GM21786 (cell line): ENCODE measurements at regions not wholly inside any gene's neighbourhood (a gene's known extent, or its start where the extent isn't known, plus 50 kb on each side); places are given as distances from the start of the nearest gene placed in this dataset.

Experiments used
- ATAC-seq: cut with Tn5 transposase; IDR thresholded peaks from one replicate; pipeline ENCODE4 v1.9.1; 2021; ENCODE audit not compliant: unreplicated experiment

DNA sequence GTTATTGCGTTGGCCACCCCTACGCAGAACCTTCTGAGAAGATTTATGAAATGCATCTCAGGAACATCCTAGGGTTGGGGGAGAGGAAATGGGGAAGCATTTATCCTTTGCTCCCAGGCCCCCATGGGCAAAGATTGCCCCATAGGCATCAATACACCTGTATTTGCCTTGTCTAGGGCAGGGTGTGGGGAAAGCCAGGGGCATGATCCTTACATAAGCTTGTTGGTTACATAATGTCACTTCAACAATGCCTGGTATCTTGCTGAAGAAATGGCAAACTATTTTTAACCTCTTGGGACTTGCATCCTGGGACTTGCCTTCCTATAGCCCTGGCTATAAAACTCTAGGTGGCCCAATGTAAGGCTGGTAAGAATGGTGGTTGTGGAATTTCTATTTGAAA lies 53.9 kb upstream of the SPRED2 start:
- no peak for ATAC-seq

DNA sequence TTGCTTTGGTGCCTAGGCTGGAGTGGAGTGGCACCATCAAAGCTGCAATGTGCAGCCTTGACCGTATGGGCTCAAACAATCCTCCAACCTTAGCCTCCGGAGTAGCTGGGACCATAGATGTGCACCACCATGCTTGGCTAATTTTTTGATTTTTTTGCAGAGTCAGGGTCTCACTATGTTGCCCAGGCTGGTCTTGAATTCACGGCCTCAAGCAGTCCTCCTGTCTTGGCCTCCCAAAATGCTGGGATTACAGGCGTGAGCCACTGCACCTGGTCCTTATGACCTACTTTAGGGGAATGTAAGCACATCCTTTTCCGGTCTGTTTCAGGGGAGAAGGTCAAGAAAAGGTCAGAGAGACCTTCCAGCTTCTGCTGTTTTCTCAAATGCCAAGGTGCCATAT lies 53.4 kb upstream of the SPRED2 start:
- ATAC-seq: no peak

DNA sequence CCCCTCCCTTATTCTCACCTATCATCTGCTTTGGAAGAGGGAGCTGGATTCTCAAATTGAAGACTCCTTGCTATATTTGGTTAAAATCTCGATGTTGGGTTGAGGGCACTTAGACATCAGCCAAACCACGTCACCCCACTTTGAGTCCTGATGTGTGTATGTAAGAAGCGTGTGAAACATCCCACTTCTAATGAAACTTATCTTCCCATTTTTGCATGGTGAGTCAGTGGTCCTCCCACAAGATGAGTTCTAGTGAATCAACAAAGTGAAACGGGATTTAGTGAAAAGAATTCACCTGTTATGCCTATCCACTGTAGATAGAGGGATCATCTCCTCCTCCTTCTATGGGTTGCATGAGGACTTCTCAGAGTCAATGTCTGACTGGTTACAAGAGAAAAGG lies 51.4 kb upstream of the SPRED2 start:
- ATAC-seq: no peak

DNA sequence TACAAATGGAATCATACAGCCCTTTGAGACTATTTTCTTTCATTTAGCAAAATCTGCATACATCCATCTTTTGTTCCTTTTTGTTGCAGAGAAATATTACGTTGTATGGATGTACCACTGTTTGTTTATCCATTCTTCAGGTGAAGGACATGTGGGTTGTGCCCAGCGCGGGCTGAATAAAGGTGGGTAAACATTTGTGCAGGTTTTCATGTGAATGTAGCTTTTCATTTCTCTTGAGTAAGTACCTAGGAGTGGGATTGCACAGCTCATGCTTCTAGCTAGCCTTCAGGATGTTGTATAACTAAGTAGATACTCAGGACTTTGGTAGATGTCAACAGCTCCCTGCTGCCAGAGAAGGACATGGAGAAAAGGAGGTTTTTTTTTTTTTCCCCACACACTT lies 50.6 kb upstream of the SPRED2 start:
- no peak for ATAC-seq
